NK-92 (cell line): ENCODE measurements at regions not wholly inside any gene's neighbourhood (a gene's known extent, or its start where the extent isn't known, plus 50 kb on each side); places are given as distances from the start of the nearest gene placed in this dataset.
"Not testable (repeated sequence)": the region's sequence is repeated elsewhere in the genome, so short reads cannot be mapped to it uniquely, and the experiment has no call there.

Source experiments
- DNase-seq: peaks from one replicate; lab custom pipeline; 2025; ENCODE audit not compliant: unreplicated experiment; lab: John Stamatoyannopoulos, UW

GRCh38 chr17:27049104-27049784 is 244.7 kb upstream of the WSB1 start:
- DNase-seq, result no peak

GRCh38 chr17:27065588-27065987 is 228.3 kb upstream of the WSB1 start:
- no peak for DNase-seq

- no peak for DNase-seq
Measured at GRCh38 chr17:27066315-27066714, 227.6 kb upstream of the WSB1 start.

- DNase-seq, result no peak
Measured at GRCh38 chr17:27069842-27070508, 223.9 kb upstream of the WSB1 start.

- DNase-seq, result no peak
Measured at GRCh38 chr17:27070836-27071235, 223.1 kb upstream of the WSB1 start.

GRCh38 chr17:27072885-27073284 is 221.0 kb upstream of the WSB1 start:
- DNase-seq, result no peak

GRCh38 chr17:27076814-27077213 is 217.1 kb upstream of the WSB1 start:
- no peak for DNase-seq

GRCh38 chr17:27078296-27078695 is 215.6 kb upstream of the WSB1 start:
- DNase-seq, result no peak

GRCh38 chr17:27079660-27080059 is 214.3 kb upstream of the WSB1 start:
- DNase-seq, result no peak

- no peak for DNase-seq
Measured at GRCh38 chr17:27081002-27081638, 212.8 kb upstream of the WSB1 start.

GRCh38 chr17:27082023-27082774 is 211.7 kb upstream of the WSB1 start:
- no peak for DNase-seq

GRCh38 chr17:27082775-27083154 is 211.1 kb upstream of the WSB1 start:
- DNase-seq, result no peak

GRCh38 chr17:27083408-27084185 is 210.3 kb upstream of the WSB1 start:
- DNase-seq, result no peak

GRCh38 chr17:27085517-27085916 is 208.4 kb upstream of the WSB1 start:
- no peak for DNase-seq

GRCh38 chr17:27086526-27086925 is 207.4 kb upstream of the WSB1 start:
- DNase-seq, result no peak

- no peak for DNase-seq
Measured at GRCh38 chr17:27087935-27088766, 205.8 kb upstream of the WSB1 start.

GRCh38 chr17:27088767-27089078 is 205.2 kb upstream of the WSB1 start:
- DNase-seq, result no peak

GRCh38 chr17:27089079-27089928 is 204.6 kb upstream of the WSB1 start:
- DNase-seq, result not testable (repeated sequence)

GRCh38 chr17:27089929-27090247 is 204.0 kb upstream of the WSB1 start:
- no peak for DNase-seq
